Fibroblast of the aortic adventitia (primary cell): ENCODE measurements at regions not wholly inside any gene's neighbourhood (a gene's known extent, or its start where the extent isn't known, plus 50 kb on each side); places are given as distances from the start of the nearest gene placed in this dataset.

Experiments used
- DNase-seq: peaks from one replicate; pipeline ENCODE4 v3.0.0-alpha.2; 2010; ENCODE audit warnings: low read depth
- H3K4me3 ChIP-seq: 2 replicates; pipeline ENCODE4 v1.5.1; 2011; ENCODE audit warnings: low read depth, mild to moderate bottlenecking, control low read depth, low read length, moderate library complexity
- CTCF ChIP-seq: IDR thresholded peaks from 2 replicates; pipeline ENCODE4 v1.5.1; 2011; ENCODE audit warnings: mild to moderate bottlenecking, low read length, control low read depth, inconsistent platforms; ENCODE audit not compliant: insufficient read depth

GRCh38 chr13:67303661-67304333 lies 73.7 kb upstream of the PCDH9 start:
- DNase-seq, result no peak
- no peak overlapping the region for H3K4me3 ChIP-seq
- TF ChIP-seq CTCF, result no peak

- peak; percentile 66 for DNase-seq
- H3K4me3 ChIP-seq, result no peak overlapping the region
- no peak for TF ChIP-seq CTCF
Measured at GRCh38 chr13:67299751-67300150, 69.6 kb upstream of the PCDH9 start.

GRCh38 chr13:67299072-67299635 lies 69.0 kb upstream of the PCDH9 start:
- no peak overlapping the region for H3K4me3 ChIP-seq
- DNase-seq, result peak; percentile 93
- no peak for TF ChIP-seq CTCF

GRCh38 chr13:67298297-67298696 lies 68.2 kb upstream of the PCDH9 start:
- no peak overlapping the region for H3K4me3 ChIP-seq
- no peak for DNase-seq
- no peak for TF ChIP-seq CTCF

- peak; percentile 9 for DNase-seq
- no peak for TF ChIP-seq CTCF
- no peak overlapping the region for H3K4me3 ChIP-seq
Measured at GRCh38 chr13:67296511-67296910, 66.4 kb upstream of the PCDH9 start.

GRCh38 chr13:67292886-67293285 lies 62.8 kb upstream of the PCDH9 start:
- DNase-seq, result no peak
- no peak for TF ChIP-seq CTCF
- H3K4me3 ChIP-seq, result no peak overlapping the region

- TF ChIP-seq CTCF, result no peak
- H3K4me3 ChIP-seq, result no peak overlapping the region
- no peak for DNase-seq
Measured at GRCh38 chr13:67285611-67286010, 55.5 kb upstream of the PCDH9 start.
